Glutamatergic neuron (in vitro differentiated cells): ENCODE measurements at regions not wholly inside any gene's neighbourhood (a gene's known extent, or its start where the extent isn't known, plus 50 kb on each side); places are given as distances from the start of the nearest gene placed in this dataset.

Source experiments
- DNase-seq: peaks from one replicate; pipeline ENCODE4 v3.0.0; 2022
- H3K27ac Mint-ChIP-seq: one replicate; pipeline ENCODE4 v1.8.0; 2020; ENCODE audit warnings: mild to moderate bottlenecking, mixed read lengths, inconsistent platforms; ENCODE audit not compliant: unreplicated experiment
- H3K27me3 Mint-ChIP-seq: one replicate; pipeline ENCODE4 v1.8.0; 2020; ENCODE audit warnings: mild to moderate bottlenecking, moderate library complexity, mixed read lengths, inconsistent platforms; ENCODE audit not compliant: unreplicated experiment
- H3K36me3 Mint-ChIP-seq: one replicate; pipeline ENCODE4 v1.8.0; 2020; ENCODE audit warnings: mild to moderate bottlenecking, mixed read lengths, inconsistent platforms; ENCODE audit not compliant: unreplicated experiment
- H3K4me1 Mint-ChIP-seq: one replicate; pipeline ENCODE4 v1.8.0; 2020; ENCODE audit warnings: mild to moderate bottlenecking, low read depth, mixed read lengths, inconsistent platforms; ENCODE audit not compliant: unreplicated experiment
- H3K4me3 Mint-ChIP-seq: one replicate; pipeline ENCODE4 v1.8.0; 2020; ENCODE audit warnings: mild to moderate bottlenecking, mixed read lengths, inconsistent platforms; ENCODE audit not compliant: unreplicated experiment
- H3K9me3 Mint-ChIP-seq: one replicate; pipeline ENCODE4 v1.8.0; 2020; ENCODE audit warnings: mild to moderate bottlenecking, moderate library complexity, mixed read lengths, inconsistent platforms; ENCODE audit not compliant: unreplicated experiment
- TF ChIP-seq, protein P1 (sequence below): fragments of 200-600 bp; sonication (generic); IDR thresholded peaks from one replicate; pipeline ENCODE4 v1.5.0; 2021; ENCODE audit not compliant: partially characterized antibody, unreplicated experiment

DNA sequence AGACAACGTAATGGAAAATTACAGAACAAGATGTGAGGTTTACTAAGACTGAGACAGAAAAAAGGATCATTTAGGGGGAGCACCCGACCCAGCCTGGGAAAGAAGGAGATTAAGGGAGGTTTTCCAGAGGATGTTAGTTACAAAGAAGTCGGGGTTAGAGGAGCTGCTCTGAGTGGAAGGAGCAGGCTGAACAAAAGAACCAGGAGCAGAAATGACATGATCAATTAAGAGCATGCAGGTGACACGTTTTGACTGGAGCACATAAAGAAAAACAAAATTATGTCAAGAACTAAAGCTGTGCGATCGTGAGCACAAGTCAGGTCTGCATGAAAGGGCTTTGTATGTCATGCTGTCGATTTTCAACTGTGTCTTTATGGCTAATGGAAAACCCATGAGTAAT, 417.3 kb upstream of the MARCKS start:
- Mint-ChIP-seq H3K9me3 (no peaks in the 10 kb centered on the region), H3K36me3 (no peaks in the 10 kb centered on the region), H3K4me1 (no peaks in the 10 kb centered on the region), H3K27me3 (peaks cover 1% of the 10 kb centered on the region), H3K4me3 (no peak overlapping the region), H3K27ac (no peak overlapping the region)
- DNase-seq: no peak
- TF ChIP-seq, protein P1, sequence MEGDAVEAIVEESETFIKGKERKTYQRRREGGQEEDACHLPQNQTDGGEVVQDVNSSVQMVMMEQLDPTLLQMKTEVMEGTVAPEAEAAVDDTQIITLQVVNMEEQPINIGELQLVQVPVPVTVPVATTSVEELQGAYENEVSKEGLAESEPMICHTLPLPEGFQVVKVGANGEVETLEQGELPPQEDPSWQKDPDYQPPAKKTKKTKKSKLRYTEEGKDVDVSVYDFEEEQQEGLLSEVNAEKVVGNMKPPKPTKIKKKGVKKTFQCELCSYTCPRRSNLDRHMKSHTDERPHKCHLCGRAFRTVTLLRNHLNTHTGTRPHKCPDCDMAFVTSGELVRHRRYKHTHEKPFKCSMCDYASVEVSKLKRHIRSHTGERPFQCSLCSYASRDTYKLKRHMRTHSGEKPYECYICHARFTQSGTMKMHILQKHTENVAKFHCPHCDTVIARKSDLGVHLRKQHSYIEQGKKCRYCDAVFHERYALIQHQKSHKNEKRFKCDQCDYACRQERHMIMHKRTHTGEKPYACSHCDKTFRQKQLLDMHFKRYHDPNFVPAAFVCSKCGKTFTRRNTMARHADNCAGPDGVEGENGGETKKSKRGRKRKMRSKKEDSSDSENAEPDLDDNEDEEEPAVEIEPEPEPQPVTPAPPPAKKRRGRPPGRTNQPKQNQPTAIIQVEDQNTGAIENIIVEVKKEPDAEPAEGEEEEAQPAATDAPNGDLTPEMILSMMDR: no peak

DNA sequence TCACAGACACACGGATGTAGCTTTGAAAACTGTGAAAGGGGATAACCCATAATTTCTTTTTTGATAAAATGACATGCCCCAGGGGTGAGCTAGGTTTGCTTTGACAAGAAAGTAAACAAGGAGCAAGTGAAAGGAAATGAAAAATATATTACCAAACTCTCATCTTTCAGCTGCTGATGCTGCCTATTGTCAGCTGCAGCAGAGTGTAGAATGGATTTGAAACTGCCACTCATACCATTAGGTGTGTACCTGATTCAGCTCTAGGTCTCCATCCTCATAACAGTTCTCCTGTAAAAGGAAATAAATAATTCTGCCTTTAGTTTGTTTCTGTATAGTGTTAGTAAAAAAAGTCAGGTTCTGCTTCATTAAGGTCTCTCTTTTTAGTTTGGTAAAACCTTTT, 415.1 kb upstream of the MARCKS start:
- Mint-ChIP-seq H3K4me3 (no peak overlapping the region), H3K4me1 (no peaks in the 10 kb centered on the region), H3K36me3 (no peaks in the 10 kb centered on the region), H3K27ac (no peak overlapping the region), H3K27me3 (peaks cover 1% of the 10 kb centered on the region), H3K9me3 (no peaks in the 10 kb centered on the region)
- TF ChIP-seq, protein P1: no peak
- no peak for DNase-seq

DNA sequence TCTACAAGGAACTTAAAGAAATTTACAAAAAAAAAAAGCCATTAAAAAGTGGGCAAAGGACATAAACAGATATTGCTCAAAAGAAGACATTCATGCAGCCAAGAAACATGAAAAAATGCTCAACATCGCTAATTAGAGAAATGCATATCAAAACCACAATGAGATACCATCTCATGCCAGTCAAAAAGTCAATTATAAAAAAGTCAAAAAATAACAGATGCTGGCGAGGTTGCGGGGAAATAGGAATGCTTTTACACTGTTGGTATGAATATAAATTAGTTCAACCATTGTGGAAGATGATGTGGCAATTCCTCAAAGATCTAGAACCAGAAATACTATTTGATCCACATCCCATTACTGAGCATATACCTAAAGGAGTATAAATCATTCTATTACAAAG, 411.9 kb upstream of the MARCKS start:
- Mint-ChIP-seq H3K36me3 (no peaks in the 10 kb centered on the region), H3K27ac (no peak overlapping the region), H3K4me3 (no peak overlapping the region), H3K4me1 (no peaks in the 10 kb centered on the region), H3K27me3 (no peaks in the 10 kb centered on the region), H3K9me3 (no peaks in the 10 kb centered on the region)
- TF ChIP-seq, protein P1: no peak
- no peak for DNase-seq

- Mint-ChIP-seq H3K4me3 (no peak overlapping the region), H3K27me3 (no peaks in the 10 kb centered on the region), H3K9me3 (no peaks in the 10 kb centered on the region), H3K4me1 (no peaks in the 10 kb centered on the region), H3K36me3 (no peaks in the 10 kb centered on the region), H3K27ac (no peak overlapping the region)
- no peak for DNase-seq
- TF ChIP-seq, protein P1: no peak
These were observed 409.9 kb upstream of the MARCKS start for GRCh38 chr6:113447088-113447831.

DNA sequence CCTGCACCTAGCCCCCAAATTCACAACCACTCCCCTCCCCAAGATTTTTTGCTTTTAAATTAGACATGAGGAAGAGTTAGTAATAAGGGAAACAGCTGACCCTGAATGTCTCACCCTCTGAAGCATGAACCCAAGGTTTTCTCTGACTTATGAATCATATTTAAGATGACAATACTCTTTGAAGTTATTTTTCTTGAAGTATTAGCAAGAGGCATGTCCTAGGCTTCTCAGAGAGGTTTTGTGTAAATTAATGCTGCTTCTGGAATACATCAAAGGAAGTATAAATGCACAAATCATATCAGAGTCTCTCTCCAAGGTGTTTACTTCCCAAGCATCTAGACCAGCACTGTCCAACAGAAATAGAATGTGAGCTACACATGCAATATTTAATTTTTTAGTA, 408.1 kb upstream of the MARCKS start:
- no peak overlapping the region for H3K27ac Mint-ChIP-seq
- TF ChIP-seq, protein P1: no peak
- no peaks in the 10 kb centered on the region for H3K36me3 Mint-ChIP-seq
- no peak for DNase-seq
- no peaks in the 10 kb centered on the region for H3K27me3 Mint-ChIP-seq
- H3K4me3 Mint-ChIP-seq: no peak overlapping the region
- H3K4me1 Mint-ChIP-seq: no peaks in the 10 kb centered on the region
- no peaks in the 10 kb centered on the region for H3K9me3 Mint-ChIP-seq
